ENCODE measurements at regions not wholly inside any gene's neighbourhood (a gene's known extent, or its start where the extent isn't known, plus 50 kb on each side); places are given as distances from the start of the nearest gene placed in this dataset.

- H3K4me3 ChIP-seq (replicated peaks in 1 of 4; ENCODE audit: control extremely low read depth in 1 of 4, insufficient read depth in 1 of 4, low read depth in 3 of 4, low read length in 4 of 4): no peak overlapping the region
- H3K9ac ChIP-seq (ENCODE audit: insufficient read depth, low read length): no peak overlapping the region
- no peak for DNase-seq (ENCODE audit: low read depth in 2 of 2)
- H2AFZ ChIP-seq (ENCODE audit: low read length): no peak overlapping the region
- no peaks in the 10 kb centered on the region for H3K4me1 ChIP-seq (ENCODE audit: control insufficient read depth, extremely low read depth, insufficient read depth, low read length)
- H3K36me3 ChIP-seq (ENCODE audit: control insufficient read depth, insufficient read depth, low read length): no peaks in the 10 kb centered on the region
- H3K27me3 ChIP-seq (ENCODE audit: control insufficient read depth, insufficient read depth, low read length): no peaks in the 10 kb centered on the region
- no peaks in the 10 kb centered on the region for H3K9me3 ChIP-seq (ENCODE audit: control insufficient read depth, insufficient read depth, low read depth, low read length)
- H3K27ac ChIP-seq (ENCODE audit: insufficient read depth, low read length): no peak overlapping the region
- TF ChIP-seq CTCF (conservative IDR thresholded peaks at IDR 0.05 in 1 of 2, IDR thresholded peaks at IDR 0.05 in 1 of 2; ENCODE audit: low read depth in 1 of 2, low read length in 2 of 2) (no peak), EZH2 (IDR thresholded peaks at IDR 0.05; ENCODE audit: low read length, missing control alignments) (no peak)
- no peaks in the 10 kb centered on the region for H4K20me1 ChIP-seq (ENCODE audit: control insufficient read depth, extremely low read depth, insufficient read depth, low read length)
- H3K4me2 ChIP-seq (ENCODE audit: extremely low read depth, insufficient read depth, low read length): no peak overlapping the region
- no peaks in the 10 kb centered on the region for H3K79me2 ChIP-seq (ENCODE audit: control insufficient read depth, insufficient read depth, low read length)
Observed at GRCh38 chr13:40079721-40080120, 424.3 kb downstream of the COG6 start.

DNA sequence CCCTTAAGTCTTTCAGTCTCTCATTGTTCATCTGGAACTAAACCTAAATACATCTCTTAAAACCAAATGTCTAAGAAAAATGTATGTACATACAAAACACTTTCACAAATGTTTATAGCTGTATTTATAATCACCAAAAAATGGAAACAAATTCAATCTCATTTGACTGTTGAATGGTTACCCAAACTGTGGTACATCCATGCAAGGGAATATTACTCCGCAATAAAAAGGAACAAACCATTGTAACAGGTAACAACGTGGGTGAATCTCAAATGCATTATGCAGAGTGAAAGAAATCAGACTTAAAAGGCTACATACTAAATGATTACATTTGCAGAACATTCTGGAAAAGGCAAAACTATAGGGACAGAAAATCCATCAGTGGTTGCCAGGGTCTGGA is 425.2 kb downstream of the COG6 start:
- no peak overlapping the region for H3K9ac ChIP-seq (ENCODE audit: insufficient read depth, low read length)
- no peak for DNase-seq (ENCODE audit: low read depth in 2 of 2)
- H2AFZ ChIP-seq (ENCODE audit: low read length): no peak overlapping the region
- no peaks in the 10 kb centered on the region for H3K9me3 ChIP-seq (ENCODE audit: control insufficient read depth, insufficient read depth, low read depth, low read length)
- TF ChIP-seq CTCF (conservative IDR thresholded peaks at IDR 0.05 in 1 of 2, IDR thresholded peaks at IDR 0.05 in 1 of 2; ENCODE audit: low read depth in 1 of 2, low read length in 2 of 2) (no peak), EZH2 (IDR thresholded peaks at IDR 0.05; ENCODE audit: low read length, missing control alignments) (no peak)
- H3K79me2 ChIP-seq (ENCODE audit: control insufficient read depth, insufficient read depth, low read length): no peaks in the 10 kb centered on the region
- H3K4me3 ChIP-seq (replicated peaks in 1 of 4; ENCODE audit: control extremely low read depth in 1 of 4, insufficient read depth in 1 of 4, low read depth in 3 of 4, low read length in 4 of 4): no peak overlapping the region
- H3K27me3 ChIP-seq (ENCODE audit: control insufficient read depth, insufficient read depth, low read length): no peaks in the 10 kb centered on the region
- H4K20me1 ChIP-seq (ENCODE audit: control insufficient read depth, extremely low read depth, insufficient read depth, low read length): no peaks in the 10 kb centered on the region
- no peaks in the 10 kb centered on the region for H3K36me3 ChIP-seq (ENCODE audit: control insufficient read depth, insufficient read depth, low read length)
- H3K27ac ChIP-seq (ENCODE audit: insufficient read depth, low read length): no peak overlapping the region
- H3K4me1 ChIP-seq (ENCODE audit: control insufficient read depth, extremely low read depth, insufficient read depth, low read length): no peaks in the 10 kb centered on the region
- H3K4me2 ChIP-seq (ENCODE audit: extremely low read depth, insufficient read depth, low read length): no peak overlapping the region

GRCh38 chr13:40082639-40083038 is 427.2 kb downstream of the COG6 start:
- no peaks in the 10 kb centered on the region for H3K36me3 ChIP-seq (ENCODE audit: control insufficient read depth, insufficient read depth, low read length)

More at GRCh38 chr13:40082639-40083038, 427.2 kb downstream of the COG6 start:
- Histone ChIP-seq H3K79me2 (ENCODE audit: control insufficient read depth, insufficient read depth, low read length) (no peaks in the 10 kb centered on the region), H3K27ac (ENCODE audit: insufficient read depth, low read length) (no peak overlapping the region), H3K4me2 (ENCODE audit: extremely low read depth, insufficient read depth, low read length) (no peak overlapping the region), H3K27me3 (ENCODE audit: control insufficient read depth, insufficient read depth, low read length) (no peaks in the 10 kb centered on the region), H3K9ac (ENCODE audit: insufficient read depth, low read length) (no peak overlapping the region), H4K20me1 (ENCODE audit: control insufficient read depth, extremely low read depth, insufficient read depth, low read length) (no peaks in the 10 kb centered on the region), H2AFZ (ENCODE audit: low read length) (no peak overlapping the region), H3K4me3 (replicated peaks in 1 of 4; ENCODE audit: control extremely low read depth in 1 of 4, insufficient read depth in 1 of 4, low read depth in 3 of 4, low read length in 4 of 4) (no peak overlapping the region), H3K4me1 (ENCODE audit: control insufficient read depth, extremely low read depth, insufficient read depth, low read length) (no peaks in the 10 kb centered on the region), H3K9me3 (ENCODE audit: control insufficient read depth, insufficient read depth, low read depth, low read length) (no peaks in the 10 kb centered on the region)
- DNase-seq (ENCODE audit: low read depth in 2 of 2): peak in 1 of 2 donors; percentile 93
- TF ChIP-seq CTCF (conservative IDR thresholded peaks at IDR 0.05 in 1 of 2, IDR thresholded peaks at IDR 0.05 in 1 of 2; ENCODE audit: low read depth in 1 of 2, low read length in 2 of 2): no peak

Measured in fibroblast of lung (primary cell).